Vagina (tissue), 2 donors: ENCODE measurements at regions not wholly inside any gene's neighbourhood (a gene's known extent, or its start where the extent isn't known, plus 50 kb on each side); places are given as distances from the start of the nearest gene placed in this dataset.

Experiments
- POLR2A ChIP-seq, 2 donors: fragments of 450-650 bp; IDR thresholded peaks; one replicate each; pipeline ENCODE4 v1.6.1; 2017; ENCODE audit warnings: antibody characterized with exemption in 2 of 2, mild to moderate bottlenecking in 2 of 2, moderate library complexity in 2 of 2
- POLR2AphosphoS5 ChIP-seq, 2 donors: sonication (generic); formaldehyde crosslinking; IDR thresholded peaks; one replicate each; pipeline ENCODE4 v1.9.0; 2017; ENCODE audit warnings: antibody characterized with exemption in 2 of 2, mild to moderate bottlenecking in 2 of 2, low read depth in 1 of 2; ENCODE audit not compliant: insufficient read depth in 1 of 2
- TF ChIP-seq, protein P1 (sequence below), 3 experiments: fragments of 450-650 bp in 2 of 3; fragments of 200-600 bp in 1 of 3; sonication (generic) in 1 of 3; IDR thresholded peaks; one replicate each; pipeline ENCODE4 v1.5.1; 2017 to 2019; ENCODE audit warnings: antibody characterized with exemption in 3 of 3, mild to moderate bottlenecking in 2 of 3, moderate library complexity in 2 of 3

GRCh38 chr4:12499693-12500092 is 984.4 kb downstream of the RAB28 start:
- TF ChIP-seq POLR2AphosphoS5 (IDR thresholded peaks at IDR 0.05; ENCODE audit: insufficient read depth in 1 of 2, low read depth in 1 of 2) (no peak), POLR2A (IDR thresholded peaks at IDR 0.05) (no peak)
- TF ChIP-seq, protein P1, sequence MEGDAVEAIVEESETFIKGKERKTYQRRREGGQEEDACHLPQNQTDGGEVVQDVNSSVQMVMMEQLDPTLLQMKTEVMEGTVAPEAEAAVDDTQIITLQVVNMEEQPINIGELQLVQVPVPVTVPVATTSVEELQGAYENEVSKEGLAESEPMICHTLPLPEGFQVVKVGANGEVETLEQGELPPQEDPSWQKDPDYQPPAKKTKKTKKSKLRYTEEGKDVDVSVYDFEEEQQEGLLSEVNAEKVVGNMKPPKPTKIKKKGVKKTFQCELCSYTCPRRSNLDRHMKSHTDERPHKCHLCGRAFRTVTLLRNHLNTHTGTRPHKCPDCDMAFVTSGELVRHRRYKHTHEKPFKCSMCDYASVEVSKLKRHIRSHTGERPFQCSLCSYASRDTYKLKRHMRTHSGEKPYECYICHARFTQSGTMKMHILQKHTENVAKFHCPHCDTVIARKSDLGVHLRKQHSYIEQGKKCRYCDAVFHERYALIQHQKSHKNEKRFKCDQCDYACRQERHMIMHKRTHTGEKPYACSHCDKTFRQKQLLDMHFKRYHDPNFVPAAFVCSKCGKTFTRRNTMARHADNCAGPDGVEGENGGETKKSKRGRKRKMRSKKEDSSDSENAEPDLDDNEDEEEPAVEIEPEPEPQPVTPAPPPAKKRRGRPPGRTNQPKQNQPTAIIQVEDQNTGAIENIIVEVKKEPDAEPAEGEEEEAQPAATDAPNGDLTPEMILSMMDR (IDR thresholded peaks at IDR 0.05), result no peak
